ENCODE measurements at regions not wholly inside any gene's neighbourhood (a gene's known extent, or its start where the extent isn't known, plus 50 kb on each side); places are given as distances from the start of the nearest gene placed in this dataset.

GRCh38 chr3:44030285-44030684, 211.4 kb upstream of the TOPAZ1 start:
- Histone ChIP-seq H3K79me1 (ENCODE audit: insufficient read depth, low read depth, low read length, poor library complexity, severe bottlenecking) (no peaks in the 10 kb centered on the region), H4K5ac (ENCODE audit: insufficient read length, low read depth, low read length) (no peak overlapping the region), H2BK120ac (ENCODE audit: low read depth, low read length, poor library complexity, severe bottlenecking) (no peak overlapping the region), H2AK5ac (ENCODE audit: insufficient read length, low read length) (no peak overlapping the region), H4K20me1 (ENCODE audit: control insufficient read depth, insufficient read depth, insufficient read length) (no peaks in the 10 kb centered on the region), H3K14ac (ENCODE audit: insufficient read depth, low read length) (no peak overlapping the region), H3K9ac (ENCODE audit: extremely low read depth, insufficient read length, low read length) (no peak overlapping the region), H3K27me3 (ENCODE audit: insufficient read depth, low read length) (no peaks in the 10 kb centered on the region), H3K27ac (ENCODE audit: insufficient read length, low read depth, low read length) (no peak overlapping the region), H3K56ac (ENCODE audit: insufficient read length, low read depth, low read length) (no peak overlapping the region), H2AFZ (ENCODE audit: low read length) (no peak overlapping the region), H2BK20ac (ENCODE audit: low read depth, low read length, poor library complexity, severe bottlenecking) (no peak overlapping the region), H3K18ac (ENCODE audit: insufficient read length, low read depth, low read length) (no peak overlapping the region), H3K4ac (ENCODE audit: low read depth, low read length) (no peak overlapping the region), H2BK5ac (ENCODE audit: insufficient read length, low read length) (no peak overlapping the region), H3K23me2 (ENCODE audit: insufficient read length, low read depth, low read length, poor library complexity, severe bottlenecking) (no peaks in the 10 kb centered on the region), H4K8ac (replicated peaks; ENCODE audit: insufficient read length, low read depth, low read length) (no peak overlapping the region), H2BK15ac (ENCODE audit: low read depth, low read length) (no peak overlapping the region), H3K9me3 (ENCODE audit: control insufficient read depth, low read depth, low read length) (no peaks in the 10 kb centered on the region), H3K23ac (ENCODE audit: insufficient read length, low read depth, low read length) (no peak overlapping the region), H3K4me1 (ENCODE audit: insufficient read depth, low read length) (no peaks in the 10 kb centered on the region; the same call in 1 of the 2 replicates), H2BK12ac (ENCODE audit: insufficient read length, low read depth, low read length) (no peak overlapping the region), H4K91ac (ENCODE audit: insufficient read length, low read depth, low read length) (no peak overlapping the region), H3K4me2 (ENCODE audit: insufficient read depth, insufficient read length, low read length) (no peak overlapping the region), H3K79me2 (ENCODE audit: insufficient read depth, low read length) (no peaks in the 10 kb centered on the region), H3T11ph (ENCODE audit: low read length) (no peak overlapping the region)
- TF ChIP-seq, protein P1, sequence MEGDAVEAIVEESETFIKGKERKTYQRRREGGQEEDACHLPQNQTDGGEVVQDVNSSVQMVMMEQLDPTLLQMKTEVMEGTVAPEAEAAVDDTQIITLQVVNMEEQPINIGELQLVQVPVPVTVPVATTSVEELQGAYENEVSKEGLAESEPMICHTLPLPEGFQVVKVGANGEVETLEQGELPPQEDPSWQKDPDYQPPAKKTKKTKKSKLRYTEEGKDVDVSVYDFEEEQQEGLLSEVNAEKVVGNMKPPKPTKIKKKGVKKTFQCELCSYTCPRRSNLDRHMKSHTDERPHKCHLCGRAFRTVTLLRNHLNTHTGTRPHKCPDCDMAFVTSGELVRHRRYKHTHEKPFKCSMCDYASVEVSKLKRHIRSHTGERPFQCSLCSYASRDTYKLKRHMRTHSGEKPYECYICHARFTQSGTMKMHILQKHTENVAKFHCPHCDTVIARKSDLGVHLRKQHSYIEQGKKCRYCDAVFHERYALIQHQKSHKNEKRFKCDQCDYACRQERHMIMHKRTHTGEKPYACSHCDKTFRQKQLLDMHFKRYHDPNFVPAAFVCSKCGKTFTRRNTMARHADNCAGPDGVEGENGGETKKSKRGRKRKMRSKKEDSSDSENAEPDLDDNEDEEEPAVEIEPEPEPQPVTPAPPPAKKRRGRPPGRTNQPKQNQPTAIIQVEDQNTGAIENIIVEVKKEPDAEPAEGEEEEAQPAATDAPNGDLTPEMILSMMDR (conservative IDR thresholded peaks at IDR 0.05): no peak
- H3K36me3 Mint-ChIP-seq (ENCODE audit: insufficient read depth in 1 of 3, low read depth in 3 of 3): no peaks in the 10 kb centered on the region; a peak in 1 of 7 replicates
- no peaks in the 10 kb centered on the region for H3K9me3 Mint-ChIP-seq
- no CpG with 5 or more reads among the region's 7 CpGs for WGBS (ENCODE audit: extremely low coverage, insufficient read length, low lambda C conversion rate)
- DNase-seq: no peak
- H3K4me1 Mint-ChIP-seq: peaks cover 19 to 34% of the 10 kb centered on the region in 2 experiments
- no peak overlapping the region for H3K27ac Mint-ChIP-seq
- H3K4me3 Mint-ChIP-seq: no peak overlapping the region
- peaks cover 6% of the 10 kb centered on the region for H3K27me3 Mint-ChIP-seq (ENCODE audit: low read depth)

Data from H9 (cell line).